PFSK-1 (cell line): ENCODE measurements at regions not wholly inside any gene's neighbourhood (a gene's known extent, or its start where the extent isn't known, plus 50 kb on each side); places are given as distances from the start of the nearest gene placed in this dataset.

ENCODE experiments used
- FOXP2 ChIP-seq: optimal IDR thresholded peaks from 2 replicates; pipeline ENCODE3; 2011; ENCODE audit warnings: borderline replicate concordance, control low read depth, inconsistent platforms; ENCODE audit not compliant: insufficient read depth; ENCODE audit errors: extremely low read length, extremely low read depth
- POLR2AphosphoS5 ChIP-seq: IDR thresholded peaks from 2 replicates; pipeline ENCODE4 v1.6.1; 2012; ENCODE audit warnings: low read depth, mild to moderate bottlenecking, control low read depth, low read length, moderate library complexity
- REST ChIP-seq, 2 experiments: IDR thresholded peaks; 2 replicates each; pipeline versions ENCODE4 v1.6.1 to v1.8.0; 2011 to 2012; ENCODE audit warnings: low read depth in 2 of 2, low read length in 2 of 2, control low read depth in 1 of 2, inconsistent platforms in 1 of 2, mild to moderate bottlenecking in 1 of 2, moderate library complexity in 1 of 2; ENCODE audit not compliant: insufficient read depth in 1 of 2
- SIN3A ChIP-seq: IDR thresholded peaks from 2 replicates; pipeline ENCODE4 v1.6.1; 2012; ENCODE audit warnings: mild to moderate bottlenecking, low read length, moderate library complexity, borderline replicate concordance; ENCODE audit not compliant: insufficient read depth
- TAF1 ChIP-seq: IDR thresholded peaks from 2 replicates; pipeline ENCODE4 v1.6.1; 2012; ENCODE audit warnings: low read length, control low read depth, borderline replicate concordance; ENCODE audit not compliant: insufficient read depth

DNA sequence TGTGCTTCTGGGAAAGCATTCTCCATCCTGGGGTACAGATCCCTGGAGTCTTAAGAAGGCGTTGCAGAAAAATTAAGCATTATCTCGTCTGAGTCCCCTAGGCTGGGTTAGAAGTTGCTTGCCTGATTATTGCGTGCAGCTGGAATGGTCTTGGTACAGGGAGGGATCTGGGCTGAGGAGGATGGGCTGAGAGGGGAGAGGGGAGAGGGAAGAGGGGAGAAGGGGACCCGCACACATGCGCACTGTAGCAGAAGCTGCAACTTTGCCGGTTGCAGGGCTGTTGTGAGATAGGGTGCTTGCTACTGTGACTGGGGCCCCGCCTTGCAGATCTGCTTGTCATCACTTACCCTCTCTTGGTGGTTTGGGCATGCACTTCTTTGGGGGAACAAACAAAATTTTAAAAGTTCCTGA, 316.8 kb downstream of the DLEU7 start:
- TF ChIP-seq TAF1 = no peak
- TF ChIP-seq REST (IDR thresholded peaks at IDR 0.05; ENCODE audit: insufficient read depth in 1 of 2, low read depth in 2 of 2, low read length in 2 of 2) = no peak
- no peak for TF ChIP-seq POLR2AphosphoS5
- TF ChIP-seq SIN3A = no peak
- TF ChIP-seq FOXP2 = no peak
